ENCODE measurements at regions not wholly inside any gene's neighbourhood (a gene's known extent, or its start where the extent isn't known, plus 50 kb on each side); places are given as distances from the start of the nearest gene placed in this dataset.

DNA sequence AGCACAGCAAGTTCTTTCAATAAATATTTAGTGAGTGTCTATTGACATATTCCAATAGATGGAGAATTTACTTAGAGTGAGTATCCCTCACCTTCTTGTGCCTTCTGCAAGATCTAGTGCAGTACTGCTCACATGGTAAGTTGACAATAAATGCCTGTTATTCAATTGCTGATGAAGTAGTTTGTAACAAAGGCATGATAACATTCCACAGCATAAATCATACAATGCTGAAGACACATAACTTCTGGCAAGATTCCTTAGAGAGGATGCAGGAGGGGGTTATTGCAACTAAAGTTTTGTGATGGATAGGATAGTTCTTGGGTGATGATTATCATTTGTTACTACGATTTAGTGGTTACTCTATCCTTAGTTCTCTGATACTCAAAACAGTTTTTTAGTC, 112.2 kb upstream of the RBMS3 start:
- Histone ChIP-seq H3K36me3 (ENCODE audit: control insufficient read depth in 2 of 2, insufficient read depth in 2 of 2, low read length in 1 of 2) (no peaks in the 10 kb centered on the region), H3K27ac (ENCODE audit: control insufficient read depth, insufficient read depth) (no peak overlapping the region), H3K4me1 (ENCODE audit: control insufficient read depth, insufficient read depth, low read length) (no peaks in the 10 kb centered on the region), H3K9me3 (replicated peaks; ENCODE audit: control insufficient read depth, insufficient read depth, low read length) (no peaks in the 10 kb centered on the region), H2AFZ (ENCODE audit: control insufficient read depth, low read depth, low read length) (no peak overlapping the region), H3K4me3 (no peak overlapping the region), H3K79me2 (ENCODE audit: control insufficient read depth, insufficient read depth, low read length) (no peaks in the 10 kb centered on the region), H3K9ac (ENCODE audit: control insufficient read depth, insufficient read depth, low read length) (no peak overlapping the region), H4K20me1 (ENCODE audit: control insufficient read depth, insufficient read depth) (no peaks in the 10 kb centered on the region), H3K4me2 (ENCODE audit: control insufficient read depth, insufficient read depth) (no peak overlapping the region), H3K27me3 (replicated peaks in 1 of 2; ENCODE audit: control insufficient read depth in 2 of 2, insufficient read depth in 2 of 2, low read length in 1 of 2) (no peaks in the 10 kb centered on the region)
- intact Hi-C loops (cut with micrococcal nuclease; ENCODE audit: unreplicated experiment) (no loop called here), in situ Hi-C loops (cut with MboI) (no loop called here)
- TF ChIP-seq, protein P1, sequence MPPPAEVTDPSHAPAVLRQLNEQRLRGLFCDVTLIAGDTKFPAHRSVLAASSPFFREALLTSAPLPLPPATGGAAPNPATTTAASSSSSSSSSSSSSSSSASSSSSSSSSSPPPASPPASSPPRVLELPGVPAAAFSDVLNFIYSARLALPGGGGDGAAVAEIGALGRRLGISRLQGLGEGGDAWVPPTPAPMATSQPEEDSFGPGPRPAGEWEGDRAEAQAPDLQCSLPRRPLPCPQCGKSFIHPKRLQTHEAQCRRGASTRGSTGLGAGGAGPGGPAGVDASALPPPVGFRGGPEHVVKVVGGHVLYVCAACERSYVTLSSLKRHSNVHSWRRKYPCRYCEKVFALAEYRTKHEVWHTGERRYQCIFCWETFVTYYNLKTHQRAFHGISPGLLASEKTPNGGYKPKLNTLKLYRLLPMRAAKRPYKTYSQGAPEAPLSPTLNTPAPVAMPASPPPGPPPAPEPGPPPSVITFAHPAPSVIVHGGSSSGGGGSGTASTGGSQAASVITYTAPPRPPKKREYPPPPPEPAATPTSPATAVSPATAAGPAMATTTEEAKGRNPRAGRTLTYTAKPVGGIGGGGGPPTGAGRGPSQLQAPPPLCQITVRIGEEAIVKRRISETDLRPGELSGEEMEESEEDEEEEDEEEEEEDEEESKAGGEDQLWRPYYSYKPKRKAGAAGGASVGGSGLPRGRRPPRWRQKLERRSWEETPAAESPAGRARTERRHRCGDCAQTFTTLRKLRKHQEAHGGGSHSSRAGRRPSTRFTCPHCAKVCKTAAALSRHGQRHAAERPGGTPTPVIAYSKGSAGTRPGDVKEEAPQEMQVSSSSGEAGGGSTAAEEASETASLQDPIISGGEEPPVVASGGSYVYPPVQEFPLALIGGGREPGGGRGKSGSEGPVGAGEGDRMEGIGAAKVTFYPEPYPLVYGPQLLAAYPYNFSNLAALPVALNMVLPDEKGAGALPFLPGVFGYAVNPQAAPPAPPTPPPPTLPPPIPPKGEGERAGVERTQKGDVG (CRISPR knock-in tag; IDR thresholded peaks at IDR 0.05): no peak
- TF ChIP-seq CEBPB (IDR thresholded peaks at IDR 0.05; ENCODE audit: borderline replicate concordance in 1 of 2, low read depth in 2 of 2, low read length in 2 of 2) (no peak), MEF2B (IDR thresholded peaks at IDR 0.05; ENCODE audit: partially characterized antibody, poor library complexity, severe bottlenecking) (no peak), CREM (IDR thresholded peaks at IDR 0.05; ENCODE audit: low read depth) (no peak), MTA3 (IDR thresholded peaks at IDR 0.05; ENCODE audit: borderline replicate concordance, low read length) (no peak), NRF1 (conservative IDR thresholded peaks at IDR 0.05; ENCODE audit: low read depth, low read length) (no peak), HDAC6 (IDR thresholded peaks at IDR 0.05; ENCODE audit: unreplicated experiment) (no peak), EGR1 (IDR thresholded peaks at IDR 0.05; ENCODE audit: borderline replicate concordance in 1 of 2, low read depth in 2 of 2, low read length in 2 of 2) (no peak), USF1 (IDR thresholded peaks at IDR 0.05; ENCODE audit: borderline replicate concordance, extremely low read length, insufficient read depth, low read depth, low read length) (no peak), RAD51 (IDR thresholded peaks at IDR 0.05) (no peak)
- BruUV-seq (replicated peaks): no TSS peak
- FAIRE-seq (no peak), DNase-seq (ENCODE audit: low read depth, low spot score) (no peak), ATAC-seq (no peak)
- RAD21 ChIA-PET (ENCODE audit: unreplicated experiment): no interaction called here
- CTCF ChIA-PET: no interaction called here
- SMC1A ChIA-PET (ENCODE audit: uncharacterized antibody, unreplicated experiment): interaction anchor here (0.9 kb wide), 1 partner anchor 9 kb away, joined by 3 read pairs; no protein-coding TSS in a partner anchor
- 10% methylated on average over 1 of the region's 1 CpG for WGBS (ENCODE audit: insufficient coverage, insufficient replicate concordance, low lambda C conversion rate, missing lambda C conversion rate)
- POLR2A ChIA-PET: interaction anchor here (0.6 kb wide), 1 partner anchor 798 kb away, joined by 3 read pairs; no protein-coding TSS in a partner anchor

Measured in GM12878 (cell line).